Upper lobe of left lung (tissue), 4 donors: ENCODE measurements at regions not wholly inside any gene's neighbourhood (a gene's known extent, or its start where the extent isn't known, plus 50 kb on each side); places are given as distances from the start of the nearest gene placed in this dataset.

Experiments used
- EP300 ChIP-seq, 4 donors: sonication (generic); formaldehyde crosslinking; IDR thresholded peaks; one replicate each; pipeline ENCODE4 v1.5.1; 2017; ENCODE audit warnings: antibody characterized with exemption in 4 of 4, control low read depth in 2 of 4
- TF ChIP-seq, protein P1 (sequence below), 6 experiments: fragments of 450-650 bp in 4 of 6; fragments of 200-600 bp in 2 of 6; sonication (generic) in 2 of 6; IDR thresholded peaks; one replicate each; pipeline ENCODE4 v1.5.1; 2016 to 2019; ENCODE audit warnings: antibody characterized with exemption in 6 of 6

GRCh38 chr5:125317536-125317995 lies 571.1 kb upstream of the ZNF608 start:
- TF ChIP-seq, protein P1, sequence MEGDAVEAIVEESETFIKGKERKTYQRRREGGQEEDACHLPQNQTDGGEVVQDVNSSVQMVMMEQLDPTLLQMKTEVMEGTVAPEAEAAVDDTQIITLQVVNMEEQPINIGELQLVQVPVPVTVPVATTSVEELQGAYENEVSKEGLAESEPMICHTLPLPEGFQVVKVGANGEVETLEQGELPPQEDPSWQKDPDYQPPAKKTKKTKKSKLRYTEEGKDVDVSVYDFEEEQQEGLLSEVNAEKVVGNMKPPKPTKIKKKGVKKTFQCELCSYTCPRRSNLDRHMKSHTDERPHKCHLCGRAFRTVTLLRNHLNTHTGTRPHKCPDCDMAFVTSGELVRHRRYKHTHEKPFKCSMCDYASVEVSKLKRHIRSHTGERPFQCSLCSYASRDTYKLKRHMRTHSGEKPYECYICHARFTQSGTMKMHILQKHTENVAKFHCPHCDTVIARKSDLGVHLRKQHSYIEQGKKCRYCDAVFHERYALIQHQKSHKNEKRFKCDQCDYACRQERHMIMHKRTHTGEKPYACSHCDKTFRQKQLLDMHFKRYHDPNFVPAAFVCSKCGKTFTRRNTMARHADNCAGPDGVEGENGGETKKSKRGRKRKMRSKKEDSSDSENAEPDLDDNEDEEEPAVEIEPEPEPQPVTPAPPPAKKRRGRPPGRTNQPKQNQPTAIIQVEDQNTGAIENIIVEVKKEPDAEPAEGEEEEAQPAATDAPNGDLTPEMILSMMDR (IDR thresholded peaks at IDR 0.05) = no peak
- TF ChIP-seq EP300 (IDR thresholded peaks at IDR 0.05) = no peak
